GM18870 (cell line): ENCODE measurements at regions not wholly inside any gene's neighbourhood (a gene's known extent, or its start where the extent isn't known, plus 50 kb on each side); places are given as distances from the start of the nearest gene placed in this dataset.
"Not testable (repeated sequence)": the region's sequence is repeated elsewhere in the genome, so short reads cannot be mapped to it uniquely, and the experiment has no call there.

Source experiments
- ATAC-seq: cut with Tn5 transposase; IDR thresholded peaks from one replicate; pipeline ENCODE4 v1.9.1; 2021; ENCODE audit warnings: moderate library complexity; ENCODE audit not compliant: unreplicated experiment

GRCh38 chr10:91080776-91081175 is 139.7 kb upstream of the PCGF5 start:
- no peak for ATAC-seq

GRCh38 chr10:91082447-91082846 is 138.0 kb upstream of the PCGF5 start:
- ATAC-seq: no peak

- ATAC-seq: no peak
Observed at GRCh38 chr10:91088300-91089140, 131.9 kb upstream of the PCGF5 start.

- no peak for ATAC-seq
Observed at GRCh38 chr10:91090761-91091529, 129.5 kb upstream of the PCGF5 start.

GRCh38 chr10:91091780-91092179 is 128.7 kb upstream of the PCGF5 start:
- no peak for ATAC-seq

- ATAC-seq: no peak
Observed at GRCh38 chr10:91096274-91096673, 124.2 kb upstream of the PCGF5 start.

GRCh38 chr10:91097313-91097712 is 123.2 kb upstream of the PCGF5 start:
- no peak for ATAC-seq

- ATAC-seq: not testable (repeated sequence)
Observed at GRCh38 chr10:91098021-91098420, 122.4 kb upstream of the PCGF5 start.

- no peak for ATAC-seq
Observed at GRCh38 chr10:91103384-91104192, 116.9 kb upstream of the PCGF5 start.

GRCh38 chr10:91104193-91105041 is 116.0 kb upstream of the PCGF5 start:
- no peak for ATAC-seq

GRCh38 chr10:91105269-91105668 is 115.2 kb upstream of the PCGF5 start:
- ATAC-seq: no peak

GRCh38 chr10:91108820-91109219 is 111.6 kb upstream of the PCGF5 start:
- no peak for ATAC-seq

- ATAC-seq: no peak
Observed at GRCh38 chr10:91111060-91111459, 109.4 kb upstream of the PCGF5 start.

- no peak for ATAC-seq
Observed at GRCh38 chr10:91115618-91116390, 104.7 kb upstream of the PCGF5 start.

GRCh38 chr10:91117505-91117904 is 103.0 kb upstream of the PCGF5 start:
- ATAC-seq: no peak

GRCh38 chr10:91120348-91120747 is 100.1 kb upstream of the PCGF5 start:
- no peak for ATAC-seq

GRCh38 chr10:91123261-91123660 is 97.2 kb upstream of the PCGF5 start:
- no peak for ATAC-seq

- no peak for ATAC-seq
Observed at GRCh38 chr10:91124016-91124415, 96.4 kb upstream of the PCGF5 start.

GRCh38 chr10:91126471-91126870 is 94.0 kb upstream of the PCGF5 start:
- ATAC-seq: no peak
